Mucosa of descending colon (tissue), 3 donors: ENCODE measurements at regions not wholly inside any gene's neighbourhood (a gene's known extent, or its start where the extent isn't known, plus 50 kb on each side); places are given as distances from the start of the nearest gene placed in this dataset.

Experiments used
- ATAC-seq: fragments of 200-7000 bp; cut with Tn5 transposase; one replicate; pipeline ENCODE4 v1.9.1; 2020; ENCODE audit warnings: mild to moderate bottlenecking, moderate library complexity
- DNase-seq, 3 donors: peaks; one replicate each; pipeline ENCODE4 v3.0.0-alpha.2; 2020
- H3K36me3 ChIP-seq: fragments of 200-600 bp; one replicate; pipeline ENCODE4 v1.8.0; 2021; ENCODE audit warnings: low read depth, mild to moderate bottlenecking
- H3K4me1 ChIP-seq: fragments of 200-600 bp; one replicate; pipeline ENCODE4 v1.8.0; 2021; ENCODE audit warnings: low read depth, mild to moderate bottlenecking
- H3K4me3 ChIP-seq: fragments of 200-600 bp; one replicate; pipeline ENCODE4 v1.8.0; 2021; ENCODE audit warnings: mild to moderate bottlenecking
- H3K9me3 ChIP-seq: fragments of 200-600 bp; one replicate; pipeline ENCODE4 v1.8.0; 2021; ENCODE audit warnings: mild to moderate bottlenecking
- intact Hi-C, 2 donors: fragments of 100-400 bp; cut with DNase I in 1 of 2; cut with micrococcal nuclease in 1 of 2; formaldehyde crosslinking; loops; one replicate each; pipeline versions ENCODE4 v1.11.0 to v1.11.1; 2022; cut with DNase I, micrococcal nuclease
- TF ChIP-seq, protein P1 (sequence below): fragments of 200-600 bp; IDR thresholded peaks from one replicate; pipeline ENCODE4 v1.8.0; 2022; ENCODE audit warnings: antibody characterized with exemption, mild to moderate bottlenecking
- donor health status: DM: no; HTN: no; CAD: no; lungs with moderate emphysema.
- donor health status: DM: no; HTN: no; CAD: no.
- donor health status: DM: no; HTN: yes; CAD: no.

DNA sequence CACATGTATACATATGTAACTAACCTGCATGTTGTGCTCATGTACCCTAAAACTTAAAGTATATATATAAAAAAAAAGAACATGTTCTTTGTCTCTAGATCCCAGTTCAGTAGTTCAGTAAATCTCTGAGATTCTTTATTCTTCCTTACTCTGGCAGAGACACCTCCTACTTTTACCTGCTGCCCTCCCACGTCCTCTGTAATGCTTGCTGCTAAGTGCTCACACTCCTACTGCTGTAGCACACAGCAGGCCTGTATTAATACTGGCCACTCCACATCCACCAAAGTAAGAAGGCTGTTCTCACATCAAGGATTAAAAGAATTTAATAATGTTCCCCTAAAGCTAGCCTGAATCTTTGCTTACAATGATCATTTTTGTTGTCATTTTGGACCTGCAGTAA, 648.4 kb upstream of the EYS start:
- peaks cover 8% of the 10 kb centered on the region for H3K9me3 ChIP-seq
- no peak overlapping the region for H3K4me3 ChIP-seq
- DNase-seq: no peak
- ATAC-seq: no peak
- no peaks in the 10 kb centered on the region for H3K4me1 ChIP-seq
- TF ChIP-seq, protein P1, sequence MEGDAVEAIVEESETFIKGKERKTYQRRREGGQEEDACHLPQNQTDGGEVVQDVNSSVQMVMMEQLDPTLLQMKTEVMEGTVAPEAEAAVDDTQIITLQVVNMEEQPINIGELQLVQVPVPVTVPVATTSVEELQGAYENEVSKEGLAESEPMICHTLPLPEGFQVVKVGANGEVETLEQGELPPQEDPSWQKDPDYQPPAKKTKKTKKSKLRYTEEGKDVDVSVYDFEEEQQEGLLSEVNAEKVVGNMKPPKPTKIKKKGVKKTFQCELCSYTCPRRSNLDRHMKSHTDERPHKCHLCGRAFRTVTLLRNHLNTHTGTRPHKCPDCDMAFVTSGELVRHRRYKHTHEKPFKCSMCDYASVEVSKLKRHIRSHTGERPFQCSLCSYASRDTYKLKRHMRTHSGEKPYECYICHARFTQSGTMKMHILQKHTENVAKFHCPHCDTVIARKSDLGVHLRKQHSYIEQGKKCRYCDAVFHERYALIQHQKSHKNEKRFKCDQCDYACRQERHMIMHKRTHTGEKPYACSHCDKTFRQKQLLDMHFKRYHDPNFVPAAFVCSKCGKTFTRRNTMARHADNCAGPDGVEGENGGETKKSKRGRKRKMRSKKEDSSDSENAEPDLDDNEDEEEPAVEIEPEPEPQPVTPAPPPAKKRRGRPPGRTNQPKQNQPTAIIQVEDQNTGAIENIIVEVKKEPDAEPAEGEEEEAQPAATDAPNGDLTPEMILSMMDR: no peak
- intact Hi-C loops: no loop called here
- H3K36me3 ChIP-seq: no peaks in the 10 kb centered on the region

DNA sequence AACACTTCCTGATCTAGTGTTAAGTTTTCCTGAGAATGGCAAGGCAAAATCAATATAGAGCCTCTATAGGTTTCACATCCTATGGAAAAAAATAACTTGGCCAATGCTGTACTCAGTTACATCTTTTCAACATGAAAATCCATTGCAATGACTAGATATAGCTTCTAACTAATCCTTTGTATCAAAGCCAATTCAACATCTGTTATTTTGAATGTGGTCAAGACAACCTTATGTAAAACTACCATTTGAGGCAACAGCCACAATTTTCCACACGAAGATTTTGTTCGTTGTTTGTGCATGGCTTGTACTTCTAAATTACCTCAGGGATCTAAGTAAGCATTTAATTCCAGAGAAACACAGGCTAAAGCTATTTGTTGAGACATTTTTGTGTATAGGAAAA, 637.8 kb upstream of the EYS start:
- Histone ChIP-seq H3K4me1 (no peaks in the 10 kb centered on the region), H3K36me3 (no peaks in the 10 kb centered on the region), H3K4me3 (no peak overlapping the region), H3K9me3 (peaks cover 29% of the 10 kb centered on the region)
- intact Hi-C loops: no loop called here
- no peak for DNase-seq
- no peak for ATAC-seq
- TF ChIP-seq, protein P1: no peak

DNA sequence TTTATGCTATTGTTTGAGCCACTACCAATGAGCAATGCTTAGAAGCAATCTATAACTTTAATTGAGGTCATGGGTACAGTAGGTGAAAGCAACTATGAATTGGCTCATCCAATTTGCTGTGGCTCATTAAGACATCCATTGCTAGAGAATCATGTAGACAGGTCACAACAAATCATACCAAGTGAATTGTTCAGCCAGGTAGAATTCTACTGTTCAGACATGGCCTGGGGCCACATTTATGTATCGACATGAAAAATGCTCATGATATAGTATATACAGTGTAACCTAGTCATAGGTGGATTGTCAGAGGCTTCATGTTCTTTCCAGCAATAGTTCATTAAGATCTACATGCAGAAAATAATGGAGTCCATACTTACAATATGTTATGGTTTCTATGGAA, 633.7 kb upstream of the EYS start:
- intact Hi-C loops: no loop called here
- no peak for DNase-seq
- no peaks in the 10 kb centered on the region for H3K36me3 ChIP-seq
- TF ChIP-seq, protein P1: no peak
- H3K4me1 ChIP-seq: no peaks in the 10 kb centered on the region
- no peak for ATAC-seq
- no peak overlapping the region for H3K4me3 ChIP-seq
- H3K9me3 ChIP-seq: peaks cover 29% of the 10 kb centered on the region

DNA sequence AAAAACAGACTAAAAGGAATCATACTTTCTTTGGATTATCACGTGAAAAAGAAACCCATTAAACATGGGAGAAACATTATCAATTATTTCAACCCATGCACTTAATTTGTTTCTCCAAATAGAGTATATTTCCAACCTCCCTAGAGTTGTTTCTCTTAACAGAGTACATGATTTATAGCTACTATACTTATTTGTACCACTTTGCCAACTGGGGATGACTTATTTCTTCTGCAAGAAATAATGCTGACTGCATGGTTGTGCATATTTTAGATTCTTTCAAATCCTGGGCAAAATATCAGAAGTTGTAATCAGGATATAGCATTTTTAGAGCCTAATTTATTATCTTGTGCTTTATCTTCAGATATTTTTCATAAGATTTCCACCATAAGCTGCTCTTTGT, 629.1 kb upstream of the EYS start:
- Histone ChIP-seq H3K9me3 (peaks cover 18% of the 10 kb centered on the region), H3K36me3 (no peaks in the 10 kb centered on the region), H3K4me3 (no peak overlapping the region), H3K4me1 (no peaks in the 10 kb centered on the region)
- intact Hi-C loops: no loop called here
- TF ChIP-seq, protein P1: no peak
- DNase-seq: no peak
- no peak for ATAC-seq

DNA sequence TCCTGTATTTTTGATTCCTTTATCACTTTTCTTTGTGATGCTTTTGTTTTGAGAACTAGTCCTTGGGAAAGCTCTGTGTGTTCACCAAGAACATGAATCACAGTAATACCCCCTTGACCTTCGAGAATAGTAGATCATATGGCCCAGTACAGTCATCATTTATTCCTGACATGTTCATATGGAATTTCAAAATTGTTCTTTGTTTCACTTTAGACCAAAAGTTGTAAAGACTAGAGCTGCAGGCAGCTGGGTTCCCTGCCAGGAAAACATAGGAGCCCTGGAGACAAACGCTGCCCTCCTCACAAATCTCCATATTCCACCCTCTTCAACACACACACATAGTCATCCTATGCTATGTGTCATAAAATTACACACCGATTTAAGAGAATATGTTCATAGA, 621.2 kb upstream of the EYS start:
- intact Hi-C loops: no loop called here
- TF ChIP-seq, protein P1: no peak
- no peak for DNase-seq
- no peaks in the 10 kb centered on the region for H3K36me3 ChIP-seq
- ATAC-seq: no peak
- no peak overlapping the region for H3K4me3 ChIP-seq
- H3K9me3 ChIP-seq: peaks cover 30% of the 10 kb centered on the region
- no peaks in the 10 kb centered on the region for H3K4me1 ChIP-seq

DNA sequence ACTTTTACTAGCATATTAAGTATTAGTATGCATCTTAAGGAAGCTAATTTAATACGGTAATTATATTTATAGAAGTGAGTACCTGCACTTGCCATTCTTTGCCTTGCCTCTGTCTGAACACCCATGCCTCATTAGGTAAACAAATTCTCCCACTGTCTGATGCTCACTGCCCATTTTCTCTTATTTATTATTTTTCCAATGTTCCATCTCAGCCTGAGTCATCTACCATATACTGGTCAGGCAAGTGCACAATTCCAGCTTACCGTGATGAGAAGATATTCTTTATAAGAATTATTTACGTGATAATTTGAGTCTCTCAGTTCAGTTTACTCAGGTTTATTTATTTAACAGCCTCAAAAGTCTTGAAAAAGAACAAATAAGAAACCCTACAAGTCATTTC, 619.2 kb upstream of the EYS start:
- no peak overlapping the region for H3K4me3 ChIP-seq
- ATAC-seq (no peak), DNase-seq (no peak)
- no peaks in the 10 kb centered on the region for H3K4me1 ChIP-seq
- intact Hi-C loops: no loop called here
- H3K36me3 ChIP-seq: no peaks in the 10 kb centered on the region
- TF ChIP-seq, protein P1: no peak
- peaks cover 34% of the 10 kb centered on the region for H3K9me3 ChIP-seq
